OCI-LY3 (cell line): ENCODE measurements at regions not wholly inside any gene's neighbourhood (a gene's known extent, or its start where the extent isn't known, plus 50 kb on each side); places are given as distances from the start of the nearest gene placed in this dataset.

ENCODE experiments used
- H2AFZ ChIP-seq: fragments of 200-600, 300-600 bp; shearing (Covaris generic); 2 replicates; pipeline ENCODE4 v1.6.0; 2014; ENCODE audit warnings: antibody characterized with exemption, low read depth, low read length
- H3K27ac ChIP-seq: fragments of 200-600, 300-600 bp; sonication (generic); 2 replicates; pipeline ENCODE4 v1.5.1; 2014; ENCODE audit warnings: mild to moderate bottlenecking, low read length, moderate library complexity, mixed read lengths
- H3K27me3 ChIP-seq: fragments of 200-600, 300-600 bp; sonication (generic); 2 replicates; pipeline ENCODE4 v1.6.1; 2014; ENCODE audit warnings: low read depth, low read length, mixed read lengths
- H3K36me3 ChIP-seq: fragments of 200-600, 300-600 bp; sonication (generic); replicated peaks from 2 replicates; pipeline ENCODE3; 2014; ENCODE audit warnings: low read depth, low read length, mixed read lengths
- H3K4me1 ChIP-seq: fragments of 300-600, 200-600 bp; sonication (generic); 2 replicates; pipeline ENCODE4 v1.6.1; 2014; ENCODE audit warnings: low read length, mixed read lengths
- H3K4me2 ChIP-seq: fragments of 200-600, 300-600 bp; sonication (generic); 2 replicates; pipeline ENCODE4 v1.6.1; 2014; ENCODE audit warnings: low read length, mixed read lengths
- H3K4me3 ChIP-seq: fragments of 300-600, 200-600 bp; sonication (generic); 2 replicates; pipeline ENCODE4 v1.5.1; 2014; ENCODE audit warnings: antibody characterized with exemption, mild to moderate bottlenecking, low read length, moderate library complexity
- H3K79me2 ChIP-seq: fragments of 300-600, 200-600 bp; shearing (Covaris generic); 2 replicates; pipeline ENCODE4 v1.6.1; 2014; ENCODE audit warnings: mild to moderate bottlenecking, low read length, mixed read lengths
- H3K9ac ChIP-seq: fragments of 300-600, 200-600 bp; shearing (Covaris generic); 2 replicates; pipeline ENCODE4 v1.6.0; 2014; ENCODE audit warnings: mild to moderate bottlenecking, low read length, moderate library complexity
- H3K9me3 ChIP-seq: fragments of 200-600, 300-600 bp; shearing (Covaris generic); 2 replicates; pipeline ENCODE4 v1.6.1; 2014; ENCODE audit warnings: low read length, mixed read lengths; ENCODE audit not compliant: insufficient read depth
- H4K20me1 ChIP-seq: fragments of 200-600, 300-600 bp; sonication (generic); 2 replicates; pipeline ENCODE4 v1.6.1; 2016; ENCODE audit warnings: low read length, mixed read lengths; ENCODE audit not compliant: insufficient read depth
- EZH2phosphoT487 ChIP-seq: fragments of 200-600 bp; shearing (Covaris generic); IDR thresholded peaks from 2 replicates; pipeline ENCODE4 v1.6.1; 2018; ENCODE audit warnings: antibody characterized with exemption, mixed run types, low read depth
- TF ChIP-seq, protein P1 (sequence below): fragments of 200-600, 300-600 bp; sonication (generic); IDR thresholded peaks from 2 replicates; pipeline ENCODE4 v1.5.1; 2014; ENCODE audit warnings: antibody characterized with exemption, low read length, low read depth

DNA sequence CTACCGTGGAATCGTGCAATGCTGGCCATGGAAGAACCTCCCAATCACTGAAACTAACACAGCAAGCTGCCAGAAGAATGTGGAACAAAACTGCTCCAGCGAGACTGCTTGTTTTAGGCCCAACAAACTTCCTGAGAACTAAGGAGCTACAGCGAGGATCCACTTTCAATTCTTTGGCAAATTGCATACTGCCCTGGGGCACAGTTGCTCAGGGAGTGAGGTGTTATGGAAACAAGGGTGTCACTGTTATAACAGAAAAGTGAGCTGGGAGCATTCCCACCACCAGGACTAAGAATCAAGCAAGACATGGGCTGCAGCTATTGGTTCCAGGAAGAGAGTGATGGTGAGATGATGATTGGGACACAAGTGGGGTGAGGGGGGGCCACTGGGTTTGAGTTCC lies 1606.1 kb upstream of the FLRT2 start:
- no peak overlapping the region for H3K4me2 ChIP-seq
- no peaks in the 10 kb centered on the region for H4K20me1 ChIP-seq
- no peak overlapping the region for H3K9ac ChIP-seq
- no peak overlapping the region for H2AFZ ChIP-seq
- no peaks in the 10 kb centered on the region for H3K9me3 ChIP-seq
- no peaks in the 10 kb centered on the region for H3K79me2 ChIP-seq
- H3K27ac ChIP-seq = no peak overlapping the region
- no peaks in the 10 kb centered on the region for H3K27me3 ChIP-seq
- no peaks in the 10 kb centered on the region for H3K4me1 ChIP-seq
- TF ChIP-seq, protein P1, sequence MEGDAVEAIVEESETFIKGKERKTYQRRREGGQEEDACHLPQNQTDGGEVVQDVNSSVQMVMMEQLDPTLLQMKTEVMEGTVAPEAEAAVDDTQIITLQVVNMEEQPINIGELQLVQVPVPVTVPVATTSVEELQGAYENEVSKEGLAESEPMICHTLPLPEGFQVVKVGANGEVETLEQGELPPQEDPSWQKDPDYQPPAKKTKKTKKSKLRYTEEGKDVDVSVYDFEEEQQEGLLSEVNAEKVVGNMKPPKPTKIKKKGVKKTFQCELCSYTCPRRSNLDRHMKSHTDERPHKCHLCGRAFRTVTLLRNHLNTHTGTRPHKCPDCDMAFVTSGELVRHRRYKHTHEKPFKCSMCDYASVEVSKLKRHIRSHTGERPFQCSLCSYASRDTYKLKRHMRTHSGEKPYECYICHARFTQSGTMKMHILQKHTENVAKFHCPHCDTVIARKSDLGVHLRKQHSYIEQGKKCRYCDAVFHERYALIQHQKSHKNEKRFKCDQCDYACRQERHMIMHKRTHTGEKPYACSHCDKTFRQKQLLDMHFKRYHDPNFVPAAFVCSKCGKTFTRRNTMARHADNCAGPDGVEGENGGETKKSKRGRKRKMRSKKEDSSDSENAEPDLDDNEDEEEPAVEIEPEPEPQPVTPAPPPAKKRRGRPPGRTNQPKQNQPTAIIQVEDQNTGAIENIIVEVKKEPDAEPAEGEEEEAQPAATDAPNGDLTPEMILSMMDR = no peak
- TF ChIP-seq EZH2phosphoT487 = no peak
- no peak overlapping the region for H3K4me3 ChIP-seq
- H3K36me3 ChIP-seq = no peaks in the 10 kb centered on the region

DNA sequence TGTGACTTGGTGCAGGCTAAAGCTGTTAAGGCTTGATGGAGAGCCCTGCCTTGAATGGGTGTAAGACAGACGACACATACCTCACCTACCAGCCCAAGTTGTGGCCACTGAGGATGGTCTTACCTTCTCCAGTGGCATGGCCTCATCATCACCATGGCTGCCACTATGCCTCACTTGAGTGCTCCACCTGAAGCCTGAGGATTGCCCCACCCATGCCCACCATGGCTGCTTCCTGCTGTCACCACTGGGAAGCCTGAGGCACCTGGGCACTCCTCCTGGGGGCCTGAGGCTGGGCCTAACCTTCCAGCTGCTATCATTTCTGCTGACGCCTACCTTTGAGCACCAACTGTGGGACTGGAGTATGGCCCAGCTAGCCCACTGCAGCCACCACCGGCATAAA lies 1605.7 kb upstream of the FLRT2 start:
- Histone ChIP-seq H3K27me3 (no peaks in the 10 kb centered on the region), H3K9me3 (no peaks in the 10 kb centered on the region), H2AFZ (no peak overlapping the region), H4K20me1 (no peaks in the 10 kb centered on the region), H3K4me2 (no peak overlapping the region), H3K36me3 (no peaks in the 10 kb centered on the region), H3K4me1 (no peaks in the 10 kb centered on the region), H3K4me3 (no peak overlapping the region), H3K9ac (no peak overlapping the region), H3K79me2 (no peaks in the 10 kb centered on the region), H3K27ac (no peak overlapping the region)
- TF ChIP-seq EZH2phosphoT487 = no peak
- TF ChIP-seq, protein P1 = no peak

DNA sequence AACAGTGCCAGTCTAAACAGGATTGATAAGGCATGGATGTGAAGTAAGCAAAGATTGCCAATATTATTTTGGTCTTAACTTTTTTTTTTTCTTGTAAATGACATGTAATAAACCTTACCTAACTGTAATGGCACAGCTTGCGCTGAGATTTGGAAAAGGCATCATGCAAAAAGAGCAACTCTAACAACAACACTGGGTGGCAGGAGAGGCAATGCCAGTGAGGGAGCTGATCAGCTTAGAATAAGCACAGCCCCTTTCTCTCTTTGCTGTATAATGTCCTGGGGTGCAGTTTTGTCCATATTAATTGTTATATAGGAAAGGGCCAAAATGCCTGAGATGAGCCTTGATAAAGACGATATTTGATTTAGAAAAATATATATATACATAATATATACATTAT lies 1589.7 kb upstream of the FLRT2 start:
- Histone ChIP-seq H3K9me3 (no peaks in the 10 kb centered on the region), H2AFZ (no peak overlapping the region), H3K27ac (no peak overlapping the region), H4K20me1 (no peaks in the 10 kb centered on the region), H3K4me1 (no peaks in the 10 kb centered on the region), H3K79me2 (no peaks in the 10 kb centered on the region), H3K4me2 (no peak overlapping the region), H3K27me3 (no peaks in the 10 kb centered on the region), H3K36me3 (no peaks in the 10 kb centered on the region), H3K9ac (no peak overlapping the region), H3K4me3 (no peak overlapping the region)
- TF ChIP-seq EZH2phosphoT487 = no peak
- TF ChIP-seq, protein P1 = no peak

DNA sequence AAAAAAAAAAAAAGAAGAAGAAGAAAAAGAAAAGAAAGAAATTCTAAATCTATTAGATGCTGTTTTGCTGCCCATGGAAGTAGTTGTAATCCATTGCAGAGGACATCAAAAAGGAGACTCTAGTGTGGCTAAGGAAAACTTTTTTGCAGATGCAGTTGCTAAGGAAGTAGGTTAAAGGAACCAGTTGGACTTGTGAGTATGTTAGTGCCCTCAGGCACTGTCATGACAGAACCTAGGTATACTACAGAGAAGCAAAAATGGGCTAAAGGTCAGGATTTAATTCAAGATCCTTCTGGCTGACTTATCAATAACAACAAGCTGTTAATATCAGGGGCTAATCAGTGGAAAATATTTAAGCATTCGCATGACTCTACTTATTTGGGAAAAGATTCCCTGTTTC lies 1571.6 kb upstream of the FLRT2 start:
- Histone ChIP-seq H3K9ac (no peak overlapping the region), H4K20me1 (no peaks in the 10 kb centered on the region), H3K4me1 (no peaks in the 10 kb centered on the region), H3K36me3 (no peaks in the 10 kb centered on the region), H2AFZ (no peak overlapping the region), H3K4me2 (no peak overlapping the region), H3K27ac (no peak overlapping the region), H3K27me3 (no peaks in the 10 kb centered on the region), H3K79me2 (no peaks in the 10 kb centered on the region), H3K9me3 (no peaks in the 10 kb centered on the region), H3K4me3 (no peak overlapping the region)
- TF ChIP-seq, protein P1 = no peak
- TF ChIP-seq EZH2phosphoT487 = no peak
